GM23338 (cell line): ENCODE measurements at regions not wholly inside any gene's neighbourhood (a gene's known extent, or its start where the extent isn't known, plus 50 kb on each side); places are given as distances from the start of the nearest gene placed in this dataset.

Experiments
- EZH2 ChIP-seq: fragments of 200-600 bp; sonication (generic); IDR thresholded peaks from one replicate; pipeline ENCODE4 v1.8.0; 2017; ENCODE audit warnings: antibody characterized with exemption, mild to moderate bottlenecking, low read depth; ENCODE audit not compliant: unreplicated experiment
- JUNB ChIP-seq: IDR thresholded peaks from one replicate; pipeline ENCODE4 v1.6.1; 2016; ENCODE audit warnings: antibody characterized with exemption; ENCODE audit not compliant: unreplicated experiment
- ZNF114 ChIP-seq: fragments of 250-450 bp; sonication (Bioruptor Pico); IDR thresholded peaks from 2 replicates; pipeline ENCODE4 v1.5.0; 2020; ENCODE audit warnings: mild to moderate bottlenecking, moderate library complexity
- TF ChIP-seq, protein P1 (sequence below), 2 experiments: fragments of 200-600 bp in 1 of 2; sonication (generic) in 1 of 2; conservative IDR thresholded peaks; 2 replicates each; pipeline versions ENCODE4 v1.5.1 to v1.6.1; 2016 to 2017; ENCODE audit warnings: antibody characterized with exemption in 2 of 2, low read depth in 2 of 2, mild to moderate bottlenecking in 2 of 2, moderate library complexity in 1 of 2
- TF ChIP-seq, protein P2 (sequence below): IDR thresholded peaks from one replicate; pipeline ENCODE4 v1.6.1; 2018; ENCODE audit warnings: antibody characterized with exemption; ENCODE audit not compliant: unreplicated experiment

DNA sequence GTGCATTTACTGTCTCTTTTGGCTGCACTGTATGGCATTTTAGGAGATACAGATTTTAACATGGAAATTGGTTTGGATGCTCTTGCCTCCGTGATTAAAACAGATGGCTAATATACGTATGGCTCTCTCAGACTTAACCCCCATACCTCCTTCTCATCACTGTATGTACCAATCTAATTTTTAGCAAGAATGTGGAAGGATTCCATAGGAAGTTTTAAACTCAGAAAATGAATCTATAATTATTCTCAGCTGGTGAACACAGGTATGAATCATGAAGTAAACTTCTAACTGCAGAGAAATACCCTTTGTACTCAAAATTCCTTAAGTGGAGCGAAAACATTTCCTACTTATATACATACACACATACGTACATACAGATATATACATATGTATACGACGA is 210.5 kb upstream of the NEIL3 start:
- TF ChIP-seq, protein P1, sequence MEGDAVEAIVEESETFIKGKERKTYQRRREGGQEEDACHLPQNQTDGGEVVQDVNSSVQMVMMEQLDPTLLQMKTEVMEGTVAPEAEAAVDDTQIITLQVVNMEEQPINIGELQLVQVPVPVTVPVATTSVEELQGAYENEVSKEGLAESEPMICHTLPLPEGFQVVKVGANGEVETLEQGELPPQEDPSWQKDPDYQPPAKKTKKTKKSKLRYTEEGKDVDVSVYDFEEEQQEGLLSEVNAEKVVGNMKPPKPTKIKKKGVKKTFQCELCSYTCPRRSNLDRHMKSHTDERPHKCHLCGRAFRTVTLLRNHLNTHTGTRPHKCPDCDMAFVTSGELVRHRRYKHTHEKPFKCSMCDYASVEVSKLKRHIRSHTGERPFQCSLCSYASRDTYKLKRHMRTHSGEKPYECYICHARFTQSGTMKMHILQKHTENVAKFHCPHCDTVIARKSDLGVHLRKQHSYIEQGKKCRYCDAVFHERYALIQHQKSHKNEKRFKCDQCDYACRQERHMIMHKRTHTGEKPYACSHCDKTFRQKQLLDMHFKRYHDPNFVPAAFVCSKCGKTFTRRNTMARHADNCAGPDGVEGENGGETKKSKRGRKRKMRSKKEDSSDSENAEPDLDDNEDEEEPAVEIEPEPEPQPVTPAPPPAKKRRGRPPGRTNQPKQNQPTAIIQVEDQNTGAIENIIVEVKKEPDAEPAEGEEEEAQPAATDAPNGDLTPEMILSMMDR (conservative IDR thresholded peaks at IDR 0.05; ENCODE audit: low read depth in 2 of 2), result no peak
- TF ChIP-seq EZH2 (no peak), ZNF114 (CRISPR knock-in tag) (no peak), JUNB (no peak)
- TF ChIP-seq, protein P2, sequence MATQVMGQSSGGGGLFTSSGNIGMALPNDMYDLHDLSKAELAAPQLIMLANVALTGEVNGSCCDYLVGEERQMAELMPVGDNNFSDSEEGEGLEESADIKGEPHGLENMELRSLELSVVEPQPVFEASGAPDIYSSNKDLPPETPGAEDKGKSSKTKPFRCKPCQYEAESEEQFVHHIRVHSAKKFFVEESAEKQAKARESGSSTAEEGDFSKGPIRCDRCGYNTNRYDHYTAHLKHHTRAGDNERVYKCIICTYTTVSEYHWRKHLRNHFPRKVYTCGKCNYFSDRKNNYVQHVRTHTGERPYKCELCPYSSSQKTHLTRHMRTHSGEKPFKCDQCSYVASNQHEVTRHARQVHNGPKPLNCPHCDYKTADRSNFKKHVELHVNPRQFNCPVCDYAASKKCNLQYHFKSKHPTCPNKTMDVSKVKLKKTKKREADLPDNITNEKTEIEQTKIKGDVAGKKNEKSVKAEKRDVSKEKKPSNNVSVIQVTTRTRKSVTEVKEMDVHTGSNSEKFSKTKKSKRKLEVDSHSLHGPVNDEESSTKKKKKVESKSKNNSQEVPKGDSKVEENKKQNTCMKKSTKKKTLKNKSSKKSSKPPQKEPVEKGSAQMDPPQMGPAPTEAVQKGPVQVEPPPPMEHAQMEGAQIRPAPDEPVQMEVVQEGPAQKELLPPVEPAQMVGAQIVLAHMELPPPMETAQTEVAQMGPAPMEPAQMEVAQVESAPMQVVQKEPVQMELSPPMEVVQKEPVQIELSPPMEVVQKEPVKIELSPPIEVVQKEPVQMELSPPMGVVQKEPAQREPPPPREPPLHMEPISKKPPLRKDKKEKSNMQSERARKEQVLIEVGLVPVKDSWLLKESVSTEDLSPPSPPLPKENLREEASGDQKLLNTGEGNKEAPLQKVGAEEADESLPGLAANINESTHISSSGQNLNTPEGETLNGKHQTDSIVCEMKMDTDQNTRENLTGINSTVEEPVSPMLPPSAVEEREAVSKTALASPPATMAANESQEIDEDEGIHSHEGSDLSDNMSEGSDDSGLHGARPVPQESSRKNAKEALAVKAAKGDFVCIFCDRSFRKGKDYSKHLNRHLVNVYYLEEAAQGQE, result no peak
